Heart left ventricle (tissue), 13 donors: ENCODE measurements at regions not wholly inside any gene's neighbourhood (a gene's known extent, or its start where the extent isn't known, plus 50 kb on each side); places are given as distances from the start of the nearest gene placed in this dataset.

ENCODE experiments used
- POLR2A ChIP-seq, 2 donors: fragments of 450-650 bp; IDR thresholded peaks; one replicate each; pipeline ENCODE4 v1.6.1; 2017; ENCODE audit warnings: antibody characterized with exemption in 2 of 2, mild to moderate bottlenecking in 2 of 2, moderate library complexity in 2 of 2
- TF ChIP-seq, protein P1 (sequence below), 12 donors: fragments of 200-600 bp; sonication (generic) in 4 of 12; IDR thresholded peaks; one replicate each; pipeline versions ENCODE4 v1.5.0 to v1.8.0; 2018 to 2022; ENCODE audit warnings: antibody characterized with exemption in 12 of 12, mild to moderate bottlenecking in 5 of 12
- donor health status: ischemic (EF 13 %, LVEDD 7.1; RV severe dilation, severe dysfunction).
- donor health status: DM: no; HTN: yes; CAD: no.
- donor health status: DM: no; HTN: no; CAD: no.
- donor health status: ischemic (EF 25% LVEDD 6.9; RV normal size, moderate dysfunction).
- donor health status: ischemic (EF 25% LVEDD 5.7; RV mildly dilated, moderate dysfunction).
- donor health status: ischemic (EF 35%, LVEDD 5.7; RV mildly dilated, moderate dysfunction).
- donor health status: nonischemic (EF 11% LVEDD 7.7; RV severe dilation, severe dysfunction).
- donor health status: DM: yes; HTN: yes; CAD: no.
- donor health status: PGD.
- donor health status: ischemic (EF 29% LVEDD 5.4; RV normal size, mild dysfunction).
- donor health status: nonischemic (EF 23%, LVEDD 6.1; RV moderate dilation, normal function).

DNA sequence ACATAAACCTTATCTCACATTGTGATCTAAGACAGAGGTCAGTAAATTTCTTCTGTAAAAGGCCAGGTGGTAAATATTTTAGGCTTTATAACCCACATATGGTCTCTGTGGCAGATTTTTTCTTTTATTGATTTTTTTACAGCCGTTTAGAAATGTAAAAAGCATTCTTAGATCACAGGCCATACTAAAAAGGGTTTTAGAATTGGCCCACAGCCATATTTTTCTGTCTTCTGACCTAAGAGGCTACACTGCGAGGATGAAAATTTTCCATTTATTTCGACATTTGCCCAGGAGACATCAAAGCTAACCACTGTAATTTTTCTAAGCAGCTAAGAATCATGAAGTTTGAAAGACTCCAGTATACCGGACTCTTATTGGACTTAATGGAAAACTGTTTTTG is 377.2 kb upstream of the SGO1 start:
- no peak for TF ChIP-seq POLR2A (IDR thresholded peaks at IDR 0.05)
- TF ChIP-seq, protein P1, sequence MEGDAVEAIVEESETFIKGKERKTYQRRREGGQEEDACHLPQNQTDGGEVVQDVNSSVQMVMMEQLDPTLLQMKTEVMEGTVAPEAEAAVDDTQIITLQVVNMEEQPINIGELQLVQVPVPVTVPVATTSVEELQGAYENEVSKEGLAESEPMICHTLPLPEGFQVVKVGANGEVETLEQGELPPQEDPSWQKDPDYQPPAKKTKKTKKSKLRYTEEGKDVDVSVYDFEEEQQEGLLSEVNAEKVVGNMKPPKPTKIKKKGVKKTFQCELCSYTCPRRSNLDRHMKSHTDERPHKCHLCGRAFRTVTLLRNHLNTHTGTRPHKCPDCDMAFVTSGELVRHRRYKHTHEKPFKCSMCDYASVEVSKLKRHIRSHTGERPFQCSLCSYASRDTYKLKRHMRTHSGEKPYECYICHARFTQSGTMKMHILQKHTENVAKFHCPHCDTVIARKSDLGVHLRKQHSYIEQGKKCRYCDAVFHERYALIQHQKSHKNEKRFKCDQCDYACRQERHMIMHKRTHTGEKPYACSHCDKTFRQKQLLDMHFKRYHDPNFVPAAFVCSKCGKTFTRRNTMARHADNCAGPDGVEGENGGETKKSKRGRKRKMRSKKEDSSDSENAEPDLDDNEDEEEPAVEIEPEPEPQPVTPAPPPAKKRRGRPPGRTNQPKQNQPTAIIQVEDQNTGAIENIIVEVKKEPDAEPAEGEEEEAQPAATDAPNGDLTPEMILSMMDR (IDR thresholded peaks at IDR 0.05): no peak
